GM12873 (cell line): ENCODE measurements at regions not wholly inside any gene's neighbourhood (a gene's known extent, or its start where the extent isn't known, plus 50 kb on each side); places are given as distances from the start of the nearest gene placed in this dataset.

Experiments
- TF ChIP-seq, protein P1 (sequence below): IDR thresholded peaks from 2 replicates; pipeline ENCODE4 v1.5.1; 2012; ENCODE audit warnings: low read depth, mild to moderate bottlenecking, moderate library complexity, low read length, control low read depth; ENCODE audit not compliant: insufficient read depth; ENCODE audit errors: missing control alignments

- TF ChIP-seq, protein P1, sequence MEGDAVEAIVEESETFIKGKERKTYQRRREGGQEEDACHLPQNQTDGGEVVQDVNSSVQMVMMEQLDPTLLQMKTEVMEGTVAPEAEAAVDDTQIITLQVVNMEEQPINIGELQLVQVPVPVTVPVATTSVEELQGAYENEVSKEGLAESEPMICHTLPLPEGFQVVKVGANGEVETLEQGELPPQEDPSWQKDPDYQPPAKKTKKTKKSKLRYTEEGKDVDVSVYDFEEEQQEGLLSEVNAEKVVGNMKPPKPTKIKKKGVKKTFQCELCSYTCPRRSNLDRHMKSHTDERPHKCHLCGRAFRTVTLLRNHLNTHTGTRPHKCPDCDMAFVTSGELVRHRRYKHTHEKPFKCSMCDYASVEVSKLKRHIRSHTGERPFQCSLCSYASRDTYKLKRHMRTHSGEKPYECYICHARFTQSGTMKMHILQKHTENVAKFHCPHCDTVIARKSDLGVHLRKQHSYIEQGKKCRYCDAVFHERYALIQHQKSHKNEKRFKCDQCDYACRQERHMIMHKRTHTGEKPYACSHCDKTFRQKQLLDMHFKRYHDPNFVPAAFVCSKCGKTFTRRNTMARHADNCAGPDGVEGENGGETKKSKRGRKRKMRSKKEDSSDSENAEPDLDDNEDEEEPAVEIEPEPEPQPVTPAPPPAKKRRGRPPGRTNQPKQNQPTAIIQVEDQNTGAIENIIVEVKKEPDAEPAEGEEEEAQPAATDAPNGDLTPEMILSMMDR = no peak
These were observed 109.9 kb downstream of the AHR start for GRCh38 chr7:17408245-17408903.

DNA sequence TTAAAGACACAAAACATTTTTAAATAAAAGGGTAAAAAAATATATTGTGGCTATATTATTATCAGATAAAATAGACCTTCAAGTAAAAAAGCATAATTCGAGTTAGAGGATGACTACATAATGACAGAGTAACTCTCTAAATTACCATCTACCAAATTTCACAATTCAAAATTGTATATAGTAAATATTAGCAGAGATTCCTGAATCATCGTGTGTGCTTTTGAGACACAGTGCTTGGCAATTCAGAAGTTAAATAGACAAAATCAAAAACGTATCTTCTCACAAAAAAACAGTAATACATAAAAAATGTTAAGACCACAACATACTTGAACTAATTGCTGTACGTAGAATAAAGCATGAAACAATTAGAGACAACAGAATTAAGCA is 110.4 kb downstream of the AHR start:
- TF ChIP-seq, protein P1 = no peak

DNA sequence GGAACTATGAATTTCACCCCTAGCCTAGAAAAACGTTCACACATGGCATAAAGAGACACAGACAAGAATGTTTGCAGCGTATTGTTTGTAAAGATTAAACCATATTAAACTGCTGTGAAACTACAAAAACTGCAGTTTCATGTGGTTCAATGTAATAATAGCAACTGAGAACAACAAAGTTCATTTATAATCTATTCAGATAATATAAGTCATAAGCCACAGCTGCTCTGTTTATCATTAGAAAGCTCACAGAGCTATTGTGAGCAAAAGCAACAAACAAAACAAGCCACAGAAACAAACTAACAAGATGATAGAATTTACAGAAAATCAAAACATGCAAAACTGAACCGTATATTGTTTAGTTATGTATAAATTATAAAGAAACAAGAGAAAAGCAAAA is 113.5 kb downstream of the AHR start:
- TF ChIP-seq, protein P1 = no peak

DNA sequence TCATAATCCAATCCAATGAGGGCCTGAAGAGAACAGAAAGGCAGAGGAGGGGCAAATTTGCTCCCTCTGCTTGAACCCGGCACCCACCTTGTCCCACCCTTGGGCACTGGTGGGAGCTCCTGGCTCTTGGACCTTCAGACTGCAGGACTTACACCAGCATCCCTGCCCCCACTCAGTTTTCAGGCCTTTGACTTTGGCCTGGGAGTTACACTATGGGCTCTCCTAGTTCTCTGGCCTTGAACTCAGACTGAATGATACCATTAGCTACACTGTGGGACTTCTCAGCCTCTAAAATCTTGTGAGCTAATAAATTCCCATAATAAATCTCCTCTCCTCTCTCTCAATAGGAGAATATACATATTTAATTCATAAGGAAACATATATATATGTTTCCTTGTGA is 114.4 kb downstream of the AHR start:
- TF ChIP-seq, protein P1 = no peak

DNA sequence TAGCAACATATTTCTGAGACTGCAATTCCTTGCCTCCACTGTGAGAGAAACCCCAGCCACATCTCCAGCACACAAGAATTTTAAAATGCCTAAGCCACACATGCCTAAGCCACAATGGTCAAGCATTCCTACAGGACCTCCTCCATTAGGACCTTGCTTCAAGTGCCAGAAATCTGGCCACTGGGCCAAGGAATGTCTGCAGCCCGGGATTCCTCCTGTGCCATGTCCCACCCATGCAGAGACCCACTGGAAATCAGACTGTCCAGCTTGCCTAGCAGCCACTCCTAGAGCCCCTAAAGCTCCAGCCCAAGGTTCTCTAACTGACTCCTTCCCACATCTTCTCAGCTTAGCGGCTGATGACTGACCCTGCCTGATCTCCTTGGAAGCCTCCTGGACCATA is 117.5 kb downstream of the AHR start:
- TF ChIP-seq, protein P1 = no peak

GRCh38 chr7:17421941-17422340 is 123.5 kb downstream of the AHR start:
- TF ChIP-seq, protein P1 = no peak

GRCh38 chr7:17422966-17423365 is 124.5 kb downstream of the AHR start:
- TF ChIP-seq, protein P1 = no peak
